ENCODE measurements at regions not wholly inside any gene's neighbourhood (a gene's known extent, or its start where the extent isn't known, plus 50 kb on each side); places are given as distances from the start of the nearest gene placed in this dataset.

DNA sequence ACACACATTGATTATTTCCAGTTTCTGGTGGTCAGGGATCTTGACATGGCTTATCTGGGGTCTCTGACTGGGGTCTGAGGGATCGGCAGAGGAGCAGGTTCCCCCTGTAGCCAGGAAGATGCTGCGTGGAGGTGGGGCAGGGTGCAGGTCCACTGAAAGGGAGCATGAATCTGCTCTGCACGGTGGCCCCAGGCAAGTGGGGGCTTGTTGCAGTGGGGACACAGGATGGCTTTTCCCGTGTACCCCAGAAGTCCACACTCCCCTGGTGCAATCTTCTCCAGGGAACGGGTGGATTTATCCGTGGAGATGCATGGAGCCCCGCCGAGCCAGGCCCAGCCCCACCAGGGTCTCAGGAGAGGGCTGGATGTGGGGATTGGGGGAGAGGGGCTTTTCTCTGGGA lies 210.4 kb upstream of the C14orf180 start:
- POLR2A ChIA-PET: no interaction called here
- Histone ChIP-seq H3K4me1 (ENCODE audit: control insufficient read depth in 1 of 2, insufficient read depth in 2 of 2, low read depth in 1 of 2, low read length in 1 of 2) (peaks cover 0 to 27% of the 10 kb centered on the region in 2 experiments; a peak in 1 of 4 replicates), H3K9ac (no peak overlapping the region), H4K20me1 (ENCODE audit: insufficient read depth) (no peaks in the 10 kb centered on the region), H3K4me2 (no peak overlapping the region), H3K9me2 (no peaks in the 10 kb centered on the region), H3K27ac (ENCODE audit: low read depth in 2 of 2, low read length in 1 of 2) (no peak overlapping the region), H3F3A (replicated peaks; ENCODE audit: insufficient read depth) (no peaks in the 10 kb centered on the region), H2AFZ (ENCODE audit: low read depth) (no peak overlapping the region), H3K9me3 (no peaks in the 10 kb centered on the region), H3K4me3 (ENCODE audit: low read depth in 2 of 2, low read length in 1 of 2) (no peak overlapping the region), H3K36me3 (replicated peaks in 1 of 2; ENCODE audit: control insufficient read depth in 1 of 2, insufficient read depth in 2 of 2, low read length in 1 of 2) (no peaks in the 10 kb centered on the region), H3K79me2 (ENCODE audit: insufficient read depth) (no peaks in the 10 kb centered on the region), H3K27me3 (ENCODE audit: insufficient read depth) (no peaks in the 10 kb centered on the region)
- DNase-seq: no peak
- WGBS (ENCODE audit: low lambda C conversion rate): 30% methylated on average over 2 of the region's 8 CpGs
- CTCF ChIA-PET: interaction anchor here (1.0 to 4.1 kb wide), 10 partner anchors 18 to 291 kb away, joined by 3 to 28 read pairs (median 6); no protein-coding TSS in a partner anchor
- TF ChIP-seq POLR2AphosphoS5 (IDR thresholded peaks at IDR 0.05; ENCODE audit: low read depth, low read length): no peak

DNA sequence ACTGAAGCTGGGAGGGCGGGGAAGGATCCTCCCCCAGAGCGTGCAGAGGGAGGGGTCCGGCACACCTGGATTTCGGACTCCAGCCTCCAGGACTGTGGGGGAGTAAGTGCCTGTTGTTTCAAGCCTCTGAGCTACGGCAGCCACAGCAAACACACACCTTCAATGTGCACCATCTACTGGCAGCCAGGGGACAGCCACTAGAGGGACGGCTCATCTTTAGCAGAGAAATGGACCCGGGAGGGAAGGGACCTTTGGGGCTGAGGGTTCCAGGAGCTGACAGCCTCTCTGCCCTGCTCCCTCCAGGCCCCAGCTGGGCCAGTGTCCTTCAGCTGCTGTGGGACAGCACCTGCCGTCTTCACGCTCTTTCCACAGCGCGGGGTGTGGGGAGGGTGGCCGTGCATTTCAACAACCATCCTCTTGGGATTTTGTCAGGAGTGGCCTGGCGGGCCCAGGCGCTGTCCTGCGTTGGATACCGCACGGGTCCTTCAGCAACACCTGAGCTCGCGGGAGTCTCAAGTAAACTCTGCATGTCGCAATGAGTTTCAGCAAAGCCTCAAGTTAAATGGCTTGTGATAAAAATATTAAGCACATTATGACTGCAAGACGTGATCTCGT lies 209.2 kb upstream of the C14orf180 start:
- CTCF ChIA-PET: interaction anchor here (0.5 to 4.1 kb wide), 40 partner anchors 8 to 283 kb away, joined by 3 to 28 read pairs (median 4); no protein-coding TSS in a partner anchor

More for the DNA sequence above, 209.2 kb upstream of the C14orf180 start:
- peak; percentile 80 for DNase-seq
- Histone ChIP-seq H3K9me2 (no peaks in the 10 kb centered on the region), H4K20me1 (ENCODE audit: insufficient read depth) (no peaks in the 10 kb centered on the region), H3K9me3 (no peaks in the 10 kb centered on the region), H3K27ac (ENCODE audit: low read depth in 2 of 2, low read length in 1 of 2) (no peak overlapping the region; a peak in 1 of 4 replicates), H3K4me1 (ENCODE audit: control insufficient read depth in 1 of 2, insufficient read depth in 2 of 2, low read depth in 1 of 2, low read length in 1 of 2) (peaks cover 0 to 33% of the 10 kb centered on the region in 2 experiments; a peak in 1 of 4 replicates), H3K4me3 (ENCODE audit: low read depth in 2 of 2, low read length in 1 of 2) (no peak overlapping the region), H3K9ac (no peak overlapping the region), H3K36me3 (replicated peaks in 1 of 2; ENCODE audit: control insufficient read depth in 1 of 2, insufficient read depth in 2 of 2, low read length in 1 of 2) (no peaks in the 10 kb centered on the region), H3F3A (replicated peaks; ENCODE audit: insufficient read depth) (no peaks in the 10 kb centered on the region), H2AFZ (ENCODE audit: low read depth) (no peak overlapping the region), H3K4me2 (no peak overlapping the region), H3K27me3 (ENCODE audit: insufficient read depth) (no peaks in the 10 kb centered on the region), H3K79me2 (ENCODE audit: insufficient read depth) (no peaks in the 10 kb centered on the region)
- POLR2A ChIA-PET: no interaction called here
- WGBS (ENCODE audit: low lambda C conversion rate): 55% methylated on average over 13 of the region's 22 CpGs
- TF ChIP-seq, protein P1, sequence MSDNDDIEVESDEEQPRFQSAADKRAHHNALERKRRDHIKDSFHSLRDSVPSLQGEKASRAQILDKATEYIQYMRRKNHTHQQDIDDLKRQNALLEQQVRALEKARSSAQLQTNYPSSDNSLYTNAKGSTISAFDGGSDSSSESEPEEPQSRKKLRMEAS (IDR thresholded peaks at IDR 0.05; ENCODE audit: low read depth): no peak
- no peak for TF ChIP-seq NRF1 (IDR thresholded peaks at IDR 0.05; ENCODE audit: low read depth, low read length)
- peak; percentile 79 for TF ChIP-seq RAD21 (IDR thresholded peaks at IDR 0.05; ENCODE audit: low read length)
- TF ChIP-seq CHD2 (IDR thresholded peaks at IDR 0.05; ENCODE audit: low read length, partially characterized antibody): no peak
- peak; percentile 59; the same call in 1 of the 2 replicates for TF ChIP-seq SMC3 (IDR thresholded peaks at IDR 0.05; ENCODE audit: low read depth, low read length)
- TF ChIP-seq POLR2AphosphoS5 (IDR thresholded peaks at IDR 0.05; ENCODE audit: low read depth, low read length): no peak
- TF ChIP-seq REST (IDR thresholded peaks at IDR 0.05; ENCODE audit: low read depth, low read length): no peak
- no peak for TF ChIP-seq RFX5 (IDR thresholded peaks at IDR 0.05; ENCODE audit: low read length)
- TF ChIP-seq EP300 (IDR thresholded peaks at IDR 0.05; ENCODE audit: borderline replicate concordance in 1 of 2, low read depth in 1 of 2, low read length in 1 of 2): no peak
- TF ChIP-seq, protein P2, sequence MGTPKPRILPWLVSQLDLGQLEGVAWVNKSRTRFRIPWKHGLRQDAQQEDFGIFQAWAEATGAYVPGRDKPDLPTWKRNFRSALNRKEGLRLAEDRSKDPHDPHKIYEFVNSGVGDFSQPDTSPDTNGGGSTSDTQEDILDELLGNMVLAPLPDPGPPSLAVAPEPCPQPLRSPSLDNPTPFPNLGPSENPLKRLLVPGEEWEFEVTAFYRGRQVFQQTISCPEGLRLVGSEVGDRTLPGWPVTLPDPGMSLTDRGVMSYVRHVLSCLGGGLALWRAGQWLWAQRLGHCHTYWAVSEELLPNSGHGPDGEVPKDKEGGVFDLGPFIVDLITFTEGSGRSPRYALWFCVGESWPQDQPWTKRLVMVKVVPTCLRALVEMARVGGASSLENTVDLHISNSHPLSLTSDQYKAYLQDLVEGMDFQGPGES (IDR thresholded peaks at IDR 0.05; ENCODE audit: low read depth, low read length): no peak
- TF ChIP-seq TCF12 (IDR thresholded peaks at IDR 0.05): no peak

Data from SK-N-SH (cell line).